Right lobe of liver (tissue), 6 donors: ENCODE measurements at regions not wholly inside any gene's neighbourhood (a gene's known extent, or its start where the extent isn't known, plus 50 kb on each side); places are given as distances from the start of the nearest gene placed in this dataset.

Experiments used
- ATAC-seq, 4 donors: fragments of 200-7000 bp; cut with Tn5 transposase; one replicate each; pipeline ENCODE4 v1.9.1; 2020; ENCODE audit warnings: mild to moderate bottlenecking in 4 of 4, moderate library complexity in 4 of 4
- DNase-seq, 3 donors: peaks; one replicate each; pipeline ENCODE4 v3.0.0-alpha.2; 2020
- H3K27ac ChIP-seq, 3 donors: fragments of 200-600 bp; one replicate each; pipeline ENCODE4 v1.8.0; 2022
- H3K27me3 ChIP-seq, 2 donors: fragments of 200-600 bp; one replicate each; pipeline ENCODE4 v1.8.0; 2022
- H3K36me3 ChIP-seq, 4 donors: fragments of 200-600 bp; sonication (generic) in 1 of 4; one replicate each; pipeline versions ENCODE4 v1.5.1 to v1.8.0; 2017 to 2022; ENCODE audit warnings: control low read depth in 1 of 4
- H3K4me1 ChIP-seq, 4 donors: fragments of 200-600 bp; sonication (generic) in 1 of 4; one replicate each; pipeline versions ENCODE4 v1.5.1 to v1.8.0; 2017 to 2022; ENCODE audit warnings: control low read depth in 1 of 4
- H3K4me3 ChIP-seq, 3 donors: fragments of 200-600 bp; one replicate each; pipeline ENCODE4 v1.8.0; 2022
- H3K9me3 ChIP-seq, 4 donors: fragments of 200-600 bp; sonication (generic) in 1 of 4; one replicate each; pipeline versions ENCODE4 v1.5.1 to v1.8.0; 2017 to 2022; ENCODE audit warnings: control low read depth in 1 of 4
- POLR2A ChIP-seq: fragments of 450-650 bp; IDR thresholded peaks from one replicate; pipeline ENCODE4 v1.6.1; 2017; ENCODE audit warnings: antibody characterized with exemption, mild to moderate bottlenecking
- WGBS: methylation state at CpG from one replicate; pipeline ENCODE4 v1.1.6; 2018; ENCODE audit warnings: low coverage, low lambda C conversion rate; ENCODE audit not compliant: insufficient coverage; ENCODE audit errors: missing lambda C conversion rate; 5-methylcytosine and 5-hydroxymethylcytosine counted together
- intact Hi-C, 2 donors: fragments of 100-400 bp; cut with DNase I; formaldehyde crosslinking; loops; one replicate each; pipeline versions ENCODE4 v1.11.2 to v1.14.1; 2022
- TF ChIP-seq, protein P1 (sequence below), 4 donors: fragments of 200-600 bp in 3 of 4; fragments of 450-650 bp in 1 of 4; IDR thresholded peaks; one replicate each; pipeline versions ENCODE4 v1.5.1 to v1.8.0; 2016 to 2022; ENCODE audit warnings: antibody characterized with exemption in 4 of 4, mild to moderate bottlenecking in 2 of 4
- donor health status: DM: no; HTN: yes; CAD: no.
- donor health status: DM: no; HTN: no; CAD: no.
- donor health status: DM: no; HTN: no; CAD: no.
- donor health status: DM: no; HTN: yes; CAD: no.
- donor health status: DM: no; HTN: yes; CAD: no.

DNA sequence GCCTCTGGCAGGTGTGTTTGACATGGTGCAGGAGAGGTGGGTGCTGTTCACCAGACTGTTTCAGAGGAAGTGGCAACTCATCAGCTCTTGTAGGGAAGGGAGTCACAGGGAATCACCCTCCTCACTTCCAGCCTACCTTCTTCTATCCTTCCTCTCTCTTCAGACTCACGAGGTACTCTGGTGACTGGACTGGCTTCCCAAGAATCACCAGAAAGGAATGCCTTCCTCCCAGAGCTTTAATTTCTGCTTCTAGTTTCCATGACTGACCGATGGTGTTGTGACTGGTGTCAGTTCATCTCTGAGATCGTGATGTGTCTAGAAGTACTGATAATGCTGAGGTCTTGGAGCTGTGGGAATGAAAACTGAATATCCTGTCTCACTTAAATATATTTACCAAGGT, 247.3 kb downstream of the KCTD12 start:
- WGBS = 54% methylated on average over 3 of the region's 3 CpGs
- TF ChIP-seq, protein P1, sequence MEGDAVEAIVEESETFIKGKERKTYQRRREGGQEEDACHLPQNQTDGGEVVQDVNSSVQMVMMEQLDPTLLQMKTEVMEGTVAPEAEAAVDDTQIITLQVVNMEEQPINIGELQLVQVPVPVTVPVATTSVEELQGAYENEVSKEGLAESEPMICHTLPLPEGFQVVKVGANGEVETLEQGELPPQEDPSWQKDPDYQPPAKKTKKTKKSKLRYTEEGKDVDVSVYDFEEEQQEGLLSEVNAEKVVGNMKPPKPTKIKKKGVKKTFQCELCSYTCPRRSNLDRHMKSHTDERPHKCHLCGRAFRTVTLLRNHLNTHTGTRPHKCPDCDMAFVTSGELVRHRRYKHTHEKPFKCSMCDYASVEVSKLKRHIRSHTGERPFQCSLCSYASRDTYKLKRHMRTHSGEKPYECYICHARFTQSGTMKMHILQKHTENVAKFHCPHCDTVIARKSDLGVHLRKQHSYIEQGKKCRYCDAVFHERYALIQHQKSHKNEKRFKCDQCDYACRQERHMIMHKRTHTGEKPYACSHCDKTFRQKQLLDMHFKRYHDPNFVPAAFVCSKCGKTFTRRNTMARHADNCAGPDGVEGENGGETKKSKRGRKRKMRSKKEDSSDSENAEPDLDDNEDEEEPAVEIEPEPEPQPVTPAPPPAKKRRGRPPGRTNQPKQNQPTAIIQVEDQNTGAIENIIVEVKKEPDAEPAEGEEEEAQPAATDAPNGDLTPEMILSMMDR (IDR thresholded peaks at IDR 0.05) = no peak
- TF ChIP-seq POLR2A = no peak
- DNase-seq (no peak), ATAC-seq (no peak)
- intact Hi-C loops = no loop called here
- no peaks in the 10 kb centered on the region for H3K36me3 ChIP-seq
- no peaks in the 10 kb centered on the region for H3K4me1 ChIP-seq
- H3K27me3 ChIP-seq = no peaks in the 10 kb centered on the region
- no peak overlapping the region for H3K27ac ChIP-seq
- no peak overlapping the region for H3K4me3 ChIP-seq
- no peaks in the 10 kb centered on the region for H3K9me3 ChIP-seq

DNA sequence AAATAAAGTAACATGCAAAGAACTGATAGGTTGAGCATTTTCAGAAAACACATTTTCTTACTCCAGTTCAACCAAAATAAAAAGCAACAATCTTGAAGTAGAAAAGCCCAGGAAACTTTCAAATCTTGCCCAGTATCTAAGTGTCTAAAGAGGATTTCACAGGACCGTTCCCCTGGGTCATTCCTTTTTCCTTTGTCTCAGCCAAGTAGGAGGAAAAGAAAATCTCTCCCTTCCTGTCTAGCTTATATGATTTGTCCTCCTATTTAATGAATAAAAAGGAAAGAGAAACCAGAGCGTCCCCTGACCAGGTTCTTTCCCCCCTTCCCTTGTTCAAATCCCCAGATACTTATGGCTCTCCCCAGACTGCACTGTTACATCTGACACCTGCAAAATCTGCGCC, 248.0 kb downstream of the KCTD12 start:
- intact Hi-C loops = no loop called here
- no peak for ATAC-seq
- 50% methylated on average over 3 of the region's 3 CpGs for WGBS

DNA sequence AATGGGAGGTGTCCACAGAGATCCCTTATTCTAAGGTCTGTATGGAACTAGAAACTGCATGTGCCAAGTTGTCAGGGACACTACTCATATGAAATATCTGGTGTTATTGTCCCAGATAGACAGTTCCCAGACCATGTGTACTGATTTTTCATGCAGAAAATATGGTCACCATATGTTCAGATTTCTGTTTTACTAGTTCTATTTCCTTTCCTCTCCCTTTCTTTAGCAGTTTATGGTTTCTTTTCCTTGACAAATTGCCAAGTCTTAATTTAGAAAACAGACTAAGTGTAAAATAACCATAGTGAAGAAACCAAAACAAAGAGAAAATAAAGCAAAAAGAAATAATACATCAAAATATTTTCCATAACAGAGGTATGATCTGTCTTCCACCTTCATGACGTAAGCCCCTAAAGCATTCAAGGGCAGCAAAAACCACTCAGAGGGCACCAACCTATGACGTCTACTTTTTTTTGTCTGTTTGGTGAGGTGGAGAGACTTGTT, 248.5 kb downstream of the KCTD12 start:
- Histone ChIP-seq H3K27me3 (no peaks in the 10 kb centered on the region), H3K36me3 (no peaks in the 10 kb centered on the region), H3K27ac (no peak overlapping the region), H3K9me3 (no peaks in the 10 kb centered on the region), H3K4me1 (no peaks in the 10 kb centered on the region), H3K4me3 (no peak overlapping the region)
- ATAC-seq (no peak), DNase-seq (no peak)
- 22% methylated on average over 2 of the region's 2 CpGs for WGBS
- intact Hi-C loops = no loop called here
- TF ChIP-seq POLR2A = no peak
- TF ChIP-seq, protein P1 (IDR thresholded peaks at IDR 0.05) = no peak

More for the DNA sequence above, 248.0 kb downstream of the KCTD12 start:
- no peak overlapping the region for H3K27ac ChIP-seq
- DNase-seq = no peak
- no peak for TF ChIP-seq POLR2A
- TF ChIP-seq, protein P1 (IDR thresholded peaks at IDR 0.05) = no peak
- H3K9me3 ChIP-seq = no peaks in the 10 kb centered on the region
- H3K27me3 ChIP-seq = no peaks in the 10 kb centered on the region
- H3K4me3 ChIP-seq = no peak overlapping the region
- no peaks in the 10 kb centered on the region for H3K36me3 ChIP-seq
- H3K4me1 ChIP-seq = no peaks in the 10 kb centered on the region

DNA sequence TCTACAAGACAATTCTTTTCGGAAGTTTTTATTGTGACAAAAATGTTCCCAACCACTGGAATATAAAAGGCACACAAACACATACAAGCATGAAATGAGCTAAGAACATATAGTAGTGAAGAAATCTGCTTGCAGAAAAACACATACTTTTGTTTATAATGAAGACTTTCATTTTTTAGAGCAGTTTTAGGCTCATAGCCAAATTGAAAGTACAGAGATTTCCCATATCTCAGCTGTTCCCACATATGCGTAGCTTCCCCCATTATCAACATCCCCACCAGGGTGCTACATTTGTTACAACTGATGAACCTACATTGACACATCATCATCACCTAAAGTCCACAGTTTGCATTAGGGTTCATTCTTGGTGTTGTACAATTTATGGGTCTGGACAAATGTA, 249.4 kb downstream of the KCTD12 start:
- intact Hi-C loops = no loop called here
- no peak for TF ChIP-seq POLR2A
- TF ChIP-seq, protein P1 (IDR thresholded peaks at IDR 0.05) = no peak

More for the DNA sequence above, 249.4 kb downstream of the KCTD12 start:
- Histone ChIP-seq H3K36me3 (no peaks in the 10 kb centered on the region), H3K9me3 (no peaks in the 10 kb centered on the region), H3K27ac (no peak overlapping the region), H3K27me3 (no peaks in the 10 kb centered on the region), H3K4me3 (no peak overlapping the region), H3K4me1 (no peaks in the 10 kb centered on the region)
- no peak for DNase-seq
- no peak for ATAC-seq
- 36% methylated on average over 2 of the region's 2 CpGs for whole genome bisulfite sequencing
